DND-41 (cell line): ENCODE measurements at regions not wholly inside any gene's neighbourhood (a gene's known extent, or its start where the extent isn't known, plus 50 kb on each side); places are given as distances from the start of the nearest gene placed in this dataset.

Experiments used
- EZH2 ChIP-seq: IDR thresholded peaks from 3 replicates; pipeline ENCODE4 v1.6.1; 2012; ENCODE audit warnings: borderline replicate concordance, low read depth, mild to moderate bottlenecking, moderate library complexity, low read length, inconsistent platforms; ENCODE audit not compliant: severe bottlenecking
- TF ChIP-seq, protein P1 (sequence below): IDR thresholded peaks from 2 replicates; pipeline ENCODE4 v1.5.1; 2012; ENCODE audit warnings: borderline replicate concordance, low read length, moderate library complexity, mild to moderate bottlenecking; ENCODE audit not compliant: poor library complexity, severe bottlenecking; ENCODE audit errors: extremely low read depth

DNA sequence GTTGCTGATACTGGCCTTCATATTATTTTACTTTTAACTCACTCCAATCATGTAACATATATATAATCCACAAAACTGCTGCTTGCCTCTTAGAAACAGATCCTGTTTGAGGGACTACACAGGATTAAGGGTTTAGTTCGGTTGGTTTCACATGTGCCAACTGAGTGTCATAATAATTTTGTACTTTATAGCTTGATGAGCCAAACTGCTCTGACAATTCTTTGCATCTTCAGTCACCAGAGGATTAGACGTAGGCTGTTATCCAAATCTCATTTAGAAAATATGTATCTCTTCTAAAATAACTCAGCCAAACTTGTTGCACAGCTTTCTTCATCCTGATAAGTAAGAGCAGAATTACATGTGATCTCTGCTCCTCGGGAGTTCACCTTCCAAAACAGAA is 643.6 kb upstream of the PTCHD4 start:
- TF ChIP-seq, protein P1, sequence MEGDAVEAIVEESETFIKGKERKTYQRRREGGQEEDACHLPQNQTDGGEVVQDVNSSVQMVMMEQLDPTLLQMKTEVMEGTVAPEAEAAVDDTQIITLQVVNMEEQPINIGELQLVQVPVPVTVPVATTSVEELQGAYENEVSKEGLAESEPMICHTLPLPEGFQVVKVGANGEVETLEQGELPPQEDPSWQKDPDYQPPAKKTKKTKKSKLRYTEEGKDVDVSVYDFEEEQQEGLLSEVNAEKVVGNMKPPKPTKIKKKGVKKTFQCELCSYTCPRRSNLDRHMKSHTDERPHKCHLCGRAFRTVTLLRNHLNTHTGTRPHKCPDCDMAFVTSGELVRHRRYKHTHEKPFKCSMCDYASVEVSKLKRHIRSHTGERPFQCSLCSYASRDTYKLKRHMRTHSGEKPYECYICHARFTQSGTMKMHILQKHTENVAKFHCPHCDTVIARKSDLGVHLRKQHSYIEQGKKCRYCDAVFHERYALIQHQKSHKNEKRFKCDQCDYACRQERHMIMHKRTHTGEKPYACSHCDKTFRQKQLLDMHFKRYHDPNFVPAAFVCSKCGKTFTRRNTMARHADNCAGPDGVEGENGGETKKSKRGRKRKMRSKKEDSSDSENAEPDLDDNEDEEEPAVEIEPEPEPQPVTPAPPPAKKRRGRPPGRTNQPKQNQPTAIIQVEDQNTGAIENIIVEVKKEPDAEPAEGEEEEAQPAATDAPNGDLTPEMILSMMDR = no peak
- no peak for TF ChIP-seq EZH2
